Natural killer cell (primary cell): ENCODE measurements at regions not wholly inside any gene's neighbourhood (a gene's known extent, or its start where the extent isn't known, plus 50 kb on each side); places are given as distances from the start of the nearest gene placed in this dataset.
"Not testable (repeated sequence)": the region's sequence is repeated elsewhere in the genome, so short reads cannot be mapped to it uniquely, and the experiment has no call there.

Source experiments
- ATAC-seq, 3 donors: fragments of 150-1000 bp in 2 of 3; fragments of 200-7000 bp in 1 of 3; cut with Tn5 transposase; 1 replicate in 1 of 3; 2 replicates in 2 of 3; pipeline ENCODE4 v1.10.0; 2021; ENCODE audit warnings: mild to moderate bottlenecking in 2 of 3, moderate library complexity in 2 of 3
- DNase-seq, 2 donors: peaks; one replicate each; pipeline versions ENCODE4 v3.0.0 to v3.0.0-alpha.2; 2013 to 2021; ENCODE audit warnings: mixed read lengths in 1 of 2
- H3K27ac ChIP-seq: one replicate; pipeline ENCODE4 v1.5.1; 2013; ENCODE audit warnings: mild to moderate bottlenecking, low read length
- H3K27me3 ChIP-seq: one replicate; pipeline ENCODE4 v1.6.1; 2013; ENCODE audit warnings: low read length; ENCODE audit not compliant: control insufficient read depth, insufficient read depth
- H3K36me3 ChIP-seq: one replicate; pipeline ENCODE4 v1.6.1; 2013; ENCODE audit warnings: low read length; ENCODE audit not compliant: control insufficient read depth, insufficient read depth
- H3K4me1 ChIP-seq: one replicate; pipeline ENCODE4 v1.6.1; 2013; ENCODE audit warnings: low read length; ENCODE audit not compliant: control insufficient read depth, insufficient read depth
- H3K4me3 ChIP-seq: one replicate; pipeline ENCODE4 v1.5.1; 2013; ENCODE audit warnings: low read length
- H3K9me3 ChIP-seq: one replicate; pipeline ENCODE4 v1.6.1; 2013; ENCODE audit warnings: low read length; ENCODE audit not compliant: control insufficient read depth, insufficient read depth
- H3K27ac Mint-ChIP-seq, 2 donors: one replicate each; pipeline ENCODE4 v1.8.0; 2022; ENCODE audit warnings: mild to moderate bottlenecking in 2 of 2, mixed read lengths in 2 of 2, moderate library complexity in 1 of 2
- H3K27me3 Mint-ChIP-seq, 2 donors: one replicate each; pipeline ENCODE4 v1.8.0; 2022; ENCODE audit warnings: low read depth in 2 of 2, mixed read lengths in 2 of 2
- H3K36me3 Mint-ChIP-seq: one replicate; pipeline ENCODE4 v1.8.0; 2022; ENCODE audit warnings: mixed read lengths
- H3K4me1 Mint-ChIP-seq, 2 donors: one replicate each; pipeline ENCODE4 v1.8.0; 2022; ENCODE audit warnings: mixed read lengths in 2 of 2
- H3K4me3 Mint-ChIP-seq: one replicate; pipeline ENCODE4 v1.8.0; 2022; ENCODE audit warnings: mild to moderate bottlenecking, moderate library complexity, mixed read lengths
- H3K9me3 Mint-ChIP-seq, 2 donors: one replicate each; pipeline ENCODE4 v1.8.0; 2022; ENCODE audit warnings: mixed read lengths in 2 of 2
- CTCF ChIP-seq: fragments of 200-600 bp; IDR thresholded peaks from one replicate; pipeline ENCODE4 v1.8.0; 2022; ENCODE audit warnings: antibody characterized with exemption
- WGBS: methylation state at CpG from one replicate; pipeline ENCODE4 v1.1.7; 2013; ENCODE audit warnings: missing lambda C conversion rate; ENCODE audit not compliant: insufficient coverage; 5-methylcytosine and 5-hydroxymethylcytosine counted together
- intact Hi-C: fragments of 100-400 bp; cut with micrococcal nuclease; formaldehyde crosslinking; loops from one replicate; pipeline ENCODE4 v1.14.2; 2022

GRCh38 chr15:62369454-62369853 lies 204.4 kb upstream of the C2CD4B start:
- WGBS = 91% methylated on average over 5 of the region's 7 CpGs
- Histone ChIP-seq H3K4me3 (no peak overlapping the region), H3K27me3 (no peaks in the 10 kb centered on the region), H3K27ac (no peak overlapping the region), H3K36me3 (no peaks in the 10 kb centered on the region), H3K4me1 (no peaks in the 10 kb centered on the region), H3K9me3 (no peaks in the 10 kb centered on the region)
- no peak for TF ChIP-seq CTCF
- Mint-ChIP-seq H3K4me1 (no peaks in the 10 kb centered on the region), H3K4me3 (no peak overlapping the region), H3K27ac (no peak overlapping the region), H3K9me3 (no peaks in the 10 kb centered on the region), H3K27me3 (peaks cover 13 to 31% of the 10 kb centered on the region in 2 donors), H3K36me3 (no peaks in the 10 kb centered on the region)
- DNase-seq (no peak), ATAC-seq (no peak)
- intact Hi-C loops = no loop called here

DNA sequence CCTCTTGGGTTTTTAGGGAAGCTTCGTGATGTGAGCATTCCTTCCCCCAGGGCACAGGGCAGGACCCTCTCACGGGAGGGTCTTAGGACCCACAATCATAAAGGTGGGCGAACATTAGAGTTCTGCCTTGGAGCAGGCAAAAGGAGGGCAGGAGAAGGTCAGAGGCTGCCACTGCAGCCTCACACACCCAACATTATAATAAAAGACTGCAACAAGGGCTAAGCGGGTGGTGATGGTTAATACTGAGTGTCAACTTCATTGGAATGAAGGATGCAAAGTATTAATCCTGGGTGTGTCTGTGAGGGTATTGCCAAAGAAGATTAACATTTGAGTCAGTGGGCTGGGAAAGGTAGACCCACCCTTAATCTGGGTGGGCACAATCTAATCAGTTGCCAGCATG lies 206.6 kb upstream of the C2CD4B start:
- H3K4me3 Mint-ChIP-seq, ATAC-seq, H3K36me3 Mint-ChIP-seq, H3K4me3 ChIP-seq, H3K9me3 ChIP-seq, H3K4me1 ChIP-seq, H3K27me3 ChIP-seq, H3K27ac ChIP-seq, intact Hi-C loops, H3K9me3 Mint-ChIP-seq, H3K36me3 ChIP-seq, DNase-seq, H3K27ac Mint-ChIP-seq, H3K4me1 Mint-ChIP-seq: not testable (repeated sequence)
- peaks cover 10 to 15% of the 10 kb centered on the region in 2 donors for H3K27me3 Mint-ChIP-seq
- WGBS = 94% methylated on average over 3 of the region's 4 CpGs

DNA sequence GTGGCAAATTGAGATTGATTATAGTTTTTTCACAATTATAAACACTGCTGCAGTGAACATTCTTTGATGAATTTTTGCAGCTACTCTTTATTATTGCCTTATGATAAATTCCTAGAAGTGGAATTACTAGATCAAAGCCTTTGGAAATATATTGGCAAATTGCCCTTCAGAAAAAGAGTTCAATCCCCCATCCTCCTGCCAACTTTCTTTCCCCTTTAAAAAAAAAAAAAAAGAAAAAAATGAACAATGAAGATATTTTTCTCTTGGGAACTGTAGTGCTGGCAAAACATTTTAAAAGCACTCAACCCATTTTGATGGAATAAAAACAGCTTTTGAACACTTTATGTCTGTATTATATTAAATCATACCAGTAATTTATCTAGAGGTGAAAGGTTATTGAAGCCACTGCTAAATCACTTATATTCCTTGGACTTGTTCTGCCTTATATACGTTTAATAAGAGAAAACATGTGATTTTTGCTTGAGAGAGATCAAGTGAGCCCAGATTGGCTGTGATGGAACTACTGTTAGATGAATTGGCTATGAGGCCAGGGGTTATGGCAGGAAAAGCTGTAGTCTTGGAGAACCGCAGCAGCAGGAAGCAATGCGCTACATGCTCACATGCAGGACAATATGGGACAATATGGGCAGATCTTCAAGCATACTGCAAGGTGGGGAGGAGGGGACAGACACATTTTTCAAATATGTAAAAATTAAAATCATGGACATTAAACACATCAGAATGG lies 212.8 kb upstream of the C2CD4B start:
- ATAC-seq = no peak
- Histone ChIP-seq H3K4me3 (no peak overlapping the region), H3K27ac (no peak overlapping the region), H3K9me3 (no peaks in the 10 kb centered on the region), H3K4me1 (no peaks in the 10 kb centered on the region), H3K27me3 (no peaks in the 10 kb centered on the region), H3K36me3 (no peaks in the 10 kb centered on the region)
- no peak for DNase-seq
- TF ChIP-seq CTCF = no peak
- intact Hi-C loops = no loop called here
- no peaks in the 10 kb centered on the region for H3K9me3 Mint-ChIP-seq
- H3K27me3 Mint-ChIP-seq = peaks cover 11 to 19% of the 10 kb centered on the region in 2 donors
- H3K36me3 Mint-ChIP-seq = no peaks in the 10 kb centered on the region
- 64% methylated on average over 3 of the region's 3 CpGs for WGBS
- H3K4me1 Mint-ChIP-seq = no peaks in the 10 kb centered on the region
- H3K4me3 Mint-ChIP-seq = no peak overlapping the region
- H3K27ac Mint-ChIP-seq = no peak overlapping the region

DNA sequence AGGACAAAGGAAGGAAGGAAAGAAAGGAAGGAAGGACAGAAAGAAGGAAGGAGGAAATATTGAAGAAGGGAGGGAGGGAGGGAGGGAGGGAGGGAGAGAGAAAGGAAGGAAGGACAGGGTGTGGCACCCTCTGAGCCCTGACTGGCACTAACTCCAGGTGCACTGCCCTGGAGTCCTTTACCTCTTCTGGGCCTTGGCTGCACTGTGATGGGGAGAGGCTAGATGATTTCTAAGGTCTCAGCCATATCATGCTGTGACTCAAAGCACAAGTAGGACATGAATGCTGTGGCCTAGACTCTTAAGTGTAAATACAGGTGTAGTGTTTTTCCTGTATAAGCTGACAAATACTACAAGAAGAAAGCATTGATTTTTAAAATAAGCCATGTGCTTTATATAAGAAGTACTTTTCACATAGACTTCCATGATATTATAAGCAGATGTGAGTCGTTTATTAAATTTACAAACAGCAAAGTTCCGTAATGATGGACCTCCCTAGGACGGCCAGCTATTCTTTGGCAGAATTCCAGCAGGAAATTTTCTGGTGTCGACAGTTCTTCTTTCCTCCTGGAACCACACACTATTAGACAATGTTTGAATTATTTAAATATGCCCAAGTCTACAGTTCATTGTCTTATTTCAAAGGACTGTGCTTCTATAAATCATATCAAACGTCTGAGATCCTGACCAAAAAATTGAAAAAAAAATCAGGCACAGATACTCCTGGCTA lies 213.8 kb upstream of the C2CD4B start:
- no peak overlapping the region for H3K4me3 ChIP-seq
- no peak for ATAC-seq
- H3K9me3 ChIP-seq = no peaks in the 10 kb centered on the region
- no peaks in the 10 kb centered on the region for H3K4me1 ChIP-seq
- DNase-seq = no peak
- H3K27me3 Mint-ChIP-seq = peaks cover 16 to 26% of the 10 kb centered on the region in 2 donors
- H3K4me3 Mint-ChIP-seq = no peak overlapping the region
- intact Hi-C loops = no loop called here
- no peak overlapping the region for H3K27ac Mint-ChIP-seq
- no peaks in the 10 kb centered on the region for H3K4me1 Mint-ChIP-seq
- H3K27me3 ChIP-seq = no peaks in the 10 kb centered on the region
- no peaks in the 10 kb centered on the region for H3K36me3 Mint-ChIP-seq
- no peaks in the 10 kb centered on the region for H3K36me3 ChIP-seq
- WGBS = 54% methylated on average over 2 of the region's 5 CpGs
- TF ChIP-seq CTCF = no peak
- H3K27ac ChIP-seq = no peak overlapping the region
- H3K9me3 Mint-ChIP-seq = no peaks in the 10 kb centered on the region
